GM12878 (cell line): ENCODE measurements at regions not wholly inside any gene's neighbourhood (a gene's known extent, or its start where the extent isn't known, plus 50 kb on each side); places are given as distances from the start of the nearest gene placed in this dataset.

ENCODE experiments used
- ATAC-seq: fragments of 200-7000 bp; cut with Tn5 transposase; 3 replicates; pipeline ENCODE4 v1.9.1; 2020; ENCODE audit warnings: mild to moderate bottlenecking, moderate library complexity
- BruUV-seq: library from RNA; stranded (reverse); fragments of 400-500 nt; replicated peaks from 2 replicates; lab custom pipeline; 2021; lab: Mats Ljungman, UMichigan
- CTCF ChIA-PET: fragments of 300-600 bp; sonication (Branson Sonifier 250); formaldehyde crosslinking; extraction: SDS; loops from one replicate; lab custom pipeline; 2021; ENCODE audit warnings: inconsistent platforms; lab: Yijun Ruan, JAX
- POLR2A ChIA-PET: fragments of 350-600 bp; formaldehyde crosslinking; extraction: SDS; loops from one replicate; lab custom pipeline; 2021; ENCODE audit warnings: inconsistent platforms; lab: Charles Lee
- RAD21 ChIA-PET: fragments of 300-600 bp; sonication (Branson Sonifier 250); formaldehyde crosslinking; loops from one replicate; lab custom pipeline; 2023; ENCODE audit warnings: antibody characterized with exemption; ENCODE audit not compliant: unreplicated experiment; lab: Charles Lee
- SMC1A ChIA-PET: fragments of 300-600 bp; sonication (Branson Sonifier 250); formaldehyde crosslinking; loops from one replicate; lab custom pipeline; 2023; ENCODE audit not compliant: unreplicated experiment, uncharacterized antibody; lab: Charles Lee
- DNase-seq: peaks from one replicate; pipeline ENCODE4 v3.0.0-alpha.2; 2011; ENCODE audit warnings: low read depth, low spot score
- FAIRE-seq: peaks from 3 replicates; lab custom pipeline; 2011; peaks lifted over from hg19 to GRCh38; lab: Jason Lieb, UNC
- H2AFZ ChIP-seq: 2 replicates; pipeline ENCODE4 v1.6.0; 2011; ENCODE audit warnings: low read depth, low read length, control low read depth; ENCODE audit not compliant: control insufficient read depth
- H3K27ac ChIP-seq: 2 replicates; pipeline ENCODE4 v1.5.1; 2011; ENCODE audit warnings: control low read depth; ENCODE audit not compliant: control insufficient read depth, insufficient read depth
- H3K27me3 ChIP-seq, 2 experiments: replicated peaks in 1 of 2; 2 replicates each; pipeline versions ENCODE4 v1.6.0 to v1.6.1; 2011; ENCODE audit warnings: low read length in 1 of 2; ENCODE audit not compliant: control insufficient read depth in 2 of 2, insufficient read depth in 2 of 2
- H3K36me3 ChIP-seq, 2 experiments: 2 replicates each; pipeline ENCODE4 v1.5.1; 2011; ENCODE audit warnings: low read length in 1 of 2; ENCODE audit not compliant: control insufficient read depth in 2 of 2, insufficient read depth in 2 of 2
- H3K4me1 ChIP-seq: 2 replicates; pipeline ENCODE4 v1.6.1; 2011; ENCODE audit warnings: mild to moderate bottlenecking, low read length, moderate library complexity, mixed read lengths; ENCODE audit not compliant: control insufficient read depth, insufficient read depth
- H3K4me2 ChIP-seq: 2 replicates; pipeline ENCODE4 v1.6.0; 2011; ENCODE audit warnings: control low read depth; ENCODE audit not compliant: control insufficient read depth, insufficient read depth
- H3K4me3 ChIP-seq: fragments of 200-600 bp; sonication (generic); 2 replicates; pipeline ENCODE4 v1.5.1; 2016
- H3K79me2 ChIP-seq: 2 replicates; pipeline ENCODE4 v1.6.0; 2011; ENCODE audit warnings: low read length; ENCODE audit not compliant: control insufficient read depth, insufficient read depth
- H3K9ac ChIP-seq: 2 replicates; pipeline ENCODE4 v1.8.0; 2011; ENCODE audit warnings: low read length, control low read depth, mixed read lengths; ENCODE audit not compliant: control insufficient read depth, insufficient read depth
- H3K9me3 ChIP-seq: replicated peaks from 3 replicates; pipeline ENCODE4 v1.5.1; 2011; ENCODE audit warnings: mild to moderate bottlenecking, low read length; ENCODE audit not compliant: control insufficient read depth, insufficient read depth
- H4K20me1 ChIP-seq: 2 replicates; pipeline ENCODE4 v1.6.0; 2011; ENCODE audit not compliant: control insufficient read depth, insufficient read depth
- CEBPB ChIP-seq, 2 experiments: fragments of 150-350 bp in 1 of 2; IDR thresholded peaks; 2 replicates each; pipeline ENCODE4 v1.6.1; 2012 to 2014; ENCODE audit warnings: low read depth in 2 of 2, low read length in 2 of 2, borderline replicate concordance in 1 of 2, inconsistent platforms in 1 of 2
- CHD2 ChIP-seq: IDR thresholded peaks from 2 replicates; pipeline ENCODE4 v1.6.1; 2011; ENCODE audit warnings: low read depth, low read length, improper control_type of control experiment, borderline replicate concordance
- CTCF ChIP-seq, 3 experiments: IDR thresholded peaks in 2 of 3; conservative IDR thresholded peaks in 1 of 3; 2 replicates each; pipeline ENCODE4 v1.5.1; 2011; ENCODE audit warnings: low read depth in 3 of 3, low read length in 3 of 3, mild to moderate bottlenecking in 3 of 3, control low read depth in 2 of 3, moderate library complexity in 2 of 3, inconsistent platforms in 1 of 3, mixed read lengths in 1 of 3; ENCODE audit not compliant: control insufficient read depth in 2 of 3, insufficient read depth in 1 of 3; ENCODE audit errors: extremely low read depth in 1 of 3
- HDGF ChIP-seq: fragments of 450-650 bp; IDR thresholded peaks from 2 replicates; pipeline ENCODE4 v1.6.1; 2016; ENCODE audit warnings: antibody characterized with exemption
- HSF1 ChIP-seq: fragments of 150-350 bp; IDR thresholded peaks from 2 replicates; pipeline ENCODE4 v1.6.1; 2014; ENCODE audit warnings: mild to moderate bottlenecking, low read depth, low read length
- IKZF1 ChIP-seq: fragments of 450-650 bp; conservative IDR thresholded peaks from 2 replicates; pipeline ENCODE4 v1.6.1; 2017; ENCODE audit warnings: antibody characterized with exemption, mild to moderate bottlenecking
- IRF5 ChIP-seq: fragments of 450-650 bp; IDR thresholded peaks from 2 replicates; pipeline ENCODE4 v1.6.1; 2017; ENCODE audit warnings: borderline replicate concordance
- NRF1 ChIP-seq: conservative IDR thresholded peaks from 2 replicates; pipeline ENCODE4 v1.6.1; 2011; ENCODE audit warnings: mild to moderate bottlenecking, low read depth, low read length, improper control_type of control experiment
- TARDBP ChIP-seq: IDR thresholded peaks from 2 replicates; pipeline ENCODE4 v1.6.1; 2016; ENCODE audit warnings: borderline replicate concordance
- TCF12 ChIP-seq: IDR thresholded peaks from 2 replicates; pipeline ENCODE4 v1.6.1; 2011; ENCODE audit warnings: low read depth, mild to moderate bottlenecking, low read length
- TCF7 ChIP-seq: IDR thresholded peaks from 2 replicates; pipeline ENCODE4 v1.6.1; 2014; ENCODE audit warnings: antibody characterized with exemption, borderline replicate concordance
- ZBTB11 ChIP-seq: fragments of 450-650 bp; formaldehyde crosslinking; IDR thresholded peaks from 2 replicates; pipeline ENCODE4 v1.5.0; 2022; ENCODE audit warnings: mild to moderate bottlenecking, missing genetic modification characterization
- WGBS: methylation state at CpG from one replicate; pipeline ENCODE4 v1.1.6; 2016; ENCODE audit warnings: low lambda C conversion rate; ENCODE audit not compliant: insufficient replicate concordance, insufficient coverage; ENCODE audit errors: missing lambda C conversion rate; 5-methylcytosine and 5-hydroxymethylcytosine counted together
- in situ Hi-C: fragments of 300-500 bp; cut with MboI; formaldehyde crosslinking; loops from 9 replicates; pipeline ENCODE4 v1.14.3; 2018; ENCODE audit warnings: mixed read lengths
- intact Hi-C: fragments of 100-400 bp; cut with micrococcal nuclease; formaldehyde crosslinking; loops from one replicate; pipeline ENCODE4 v1.14.2; 2022; ENCODE audit not compliant: unreplicated experiment
- TF ChIP-seq, protein P1 (sequence below): fragments of 450-650 bp; IDR thresholded peaks from 2 replicates; pipeline ENCODE4 v1.6.1; 2017; ENCODE audit warnings: mild to moderate bottlenecking

- TF ChIP-seq CTCF (IDR thresholded peaks at IDR 0.05 in 2 of 3, conservative IDR thresholded peaks at IDR 0.05 in 1 of 3; ENCODE audit: control insufficient read depth in 2 of 3, extremely low read depth in 1 of 3, insufficient read depth in 1 of 3, low read depth in 3 of 3, low read length in 3 of 3) (no peak), HDGF (no peak), TCF12 (no peak), ZBTB11 (CRISPR knock-in tag) (no peak)
These were observed 103.7 kb downstream of the CTAGE1 start (continued) for GRCh38 chr18:22314001-22314400.

DNA sequence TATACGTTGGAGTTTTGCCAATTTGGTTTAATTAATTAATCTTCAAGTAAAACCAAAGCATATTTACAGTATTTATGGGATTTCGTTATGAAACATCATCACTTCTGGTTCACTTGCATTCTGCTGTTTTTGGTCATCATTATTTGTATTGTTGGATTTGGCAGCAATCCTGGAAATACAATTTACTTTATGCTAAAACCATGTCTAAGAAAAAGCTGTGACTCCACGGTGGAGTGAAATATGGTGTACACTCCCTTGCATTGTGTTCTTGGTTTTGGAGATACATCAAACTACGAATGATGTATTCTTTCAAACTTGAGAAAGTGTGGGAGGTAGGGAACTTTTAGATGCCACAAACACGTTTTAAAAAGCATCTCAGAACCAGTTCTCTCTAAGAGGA, 106.4 kb downstream of the CTAGE1 start:
- DNase-seq (no peak), ATAC-seq (no peak), FAIRE-seq (no peak)
- Histone ChIP-seq H3K79me2 (no peaks in the 10 kb centered on the region), H3K4me2 (no peak overlapping the region), H3K4me3 (no peak overlapping the region), H3K27me3 (peaks cover 0 to 1% of the 10 kb centered on the region in 2 experiments; a peak in 1 of 4 replicates), H3K9me3 (no peaks in the 10 kb centered on the region), H4K20me1 (no peaks in the 10 kb centered on the region), H2AFZ (no peak overlapping the region), H3K27ac (no peak overlapping the region), H3K36me3 (no peaks in the 10 kb centered on the region), H3K4me1 (no peaks in the 10 kb centered on the region), H3K9ac (no peak overlapping the region)
- in situ Hi-C loops, result no loop called here
- ChIA-PET CTCF (no interaction called here), SMC1A (interaction anchor here (1.4 kb wide), 1 partner anchor 9 kb away, joined by 3 read pairs; no protein-coding TSS in a partner anchor), POLR2A (no interaction called here), RAD21 (no interaction called here)
- BruUV-seq, result no TSS peak
- WGBS, result 10% methylated on average over 5 of the region's 5 CpGs
- intact Hi-C loops, result loop anchor here (10.0 kb wide), 2 partner anchors 56 to 64 kb away; no protein-coding TSS in a partner anchor
- no peak for TF ChIP-seq CEBPB (IDR thresholded peaks at IDR 0.05; ENCODE audit: borderline replicate concordance in 1 of 2, low read depth in 2 of 2, low read length in 2 of 2)
- TF ChIP-seq TCF7, result no peak
- TF ChIP-seq IRF5, result no peak
- TF ChIP-seq CHD2, result no peak
- TF ChIP-seq, protein P1, sequence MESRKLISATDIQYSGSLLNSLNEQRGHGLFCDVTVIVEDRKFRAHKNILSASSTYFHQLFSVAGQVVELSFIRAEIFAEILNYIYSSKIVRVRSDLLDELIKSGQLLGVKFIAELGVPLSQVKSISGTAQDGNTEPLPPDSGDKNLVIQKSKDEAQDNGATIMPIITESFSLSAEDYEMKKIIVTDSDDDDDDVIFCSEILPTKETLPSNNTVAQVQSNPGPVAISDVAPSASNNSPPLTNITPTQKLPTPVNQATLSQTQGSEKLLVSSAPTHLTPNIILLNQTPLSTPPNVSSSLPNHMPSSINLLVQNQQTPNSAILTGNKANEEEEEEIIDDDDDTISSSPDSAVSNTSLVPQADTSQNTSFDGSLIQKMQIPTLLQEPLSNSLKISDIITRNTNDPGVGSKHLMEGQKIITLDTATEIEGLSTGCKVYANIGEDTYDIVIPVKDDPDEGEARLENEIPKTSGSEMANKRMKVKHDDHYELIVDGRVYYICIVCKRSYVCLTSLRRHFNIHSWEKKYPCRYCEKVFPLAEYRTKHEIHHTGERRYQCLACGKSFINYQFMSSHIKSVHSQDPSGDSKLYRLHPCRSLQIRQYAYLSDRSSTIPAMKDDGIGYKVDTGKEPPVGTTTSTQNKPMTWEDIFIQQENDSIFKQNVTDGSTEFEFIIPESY, result no peak
- no peak for TF ChIP-seq TARDBP
- no peak for TF ChIP-seq IKZF1
- TF ChIP-seq HSF1, result no peak
- no peak for TF ChIP-seq NRF1
